Calu3 (cell line): ENCODE measurements at regions not wholly inside any gene's neighbourhood (a gene's known extent, or its start where the extent isn't known, plus 50 kb on each side); places are given as distances from the start of the nearest gene placed in this dataset.

ENCODE experiments used
- BruUV-seq: library from RNA; stranded (reverse); fragments of 400-500 nt; replicated peaks from 2 replicates; lab custom pipeline; 2021; lab: Mats Ljungman, UMichigan
- CTCF ChIA-PET: fragments of 300-600 bp; sonication (Branson Sonifier 250); formaldehyde crosslinking; loops from one replicate; lab custom pipeline; 2022; ENCODE audit warnings: antibody characterized with exemption; lab: Charles Lee
- DNase-seq: peaks from one replicate; pipeline ENCODE4 v3.0.0; 2022
- H3K27ac Mint-ChIP-seq: one replicate; pipeline ENCODE4 v1.8.0; 2022; ENCODE audit warnings: mixed read lengths; ENCODE audit not compliant: unreplicated experiment
- H3K27me3 Mint-ChIP-seq: one replicate; pipeline ENCODE4 v1.8.0; 2022; ENCODE audit warnings: mixed read lengths; ENCODE audit not compliant: unreplicated experiment
- H3K36me3 Mint-ChIP-seq: one replicate; pipeline ENCODE4 v1.8.0; 2022; ENCODE audit warnings: mild to moderate bottlenecking, moderate library complexity, mixed read lengths; ENCODE audit not compliant: insufficient read depth, unreplicated experiment
- H3K4me1 Mint-ChIP-seq: one replicate; pipeline ENCODE4 v1.8.0; 2022; ENCODE audit warnings: mild to moderate bottlenecking, low read depth, mixed read lengths; ENCODE audit not compliant: unreplicated experiment
- H3K4me3 Mint-ChIP-seq: one replicate; pipeline ENCODE4 v1.8.0; 2022; ENCODE audit warnings: mild to moderate bottlenecking, low read depth, moderate library complexity, mixed read lengths; ENCODE audit not compliant: unreplicated experiment
- H3K9me3 Mint-ChIP-seq: one replicate; pipeline ENCODE4 v1.8.0; 2022; ENCODE audit warnings: low read depth, mixed read lengths; ENCODE audit not compliant: unreplicated experiment
- intact Hi-C: fragments of 100-400 bp; cut with micrococcal nuclease; formaldehyde crosslinking; loops from one replicate; pipeline ENCODE4 v1.10.0; 2022; ENCODE audit not compliant: unreplicated experiment
- TF ChIP-seq, protein P1 (sequence below): fragments of 200-600 bp; IDR thresholded peaks from one replicate; pipeline ENCODE4 v1.8.0; 2022; ENCODE audit warnings: antibody characterized with exemption; ENCODE audit not compliant: unreplicated experiment

DNA sequence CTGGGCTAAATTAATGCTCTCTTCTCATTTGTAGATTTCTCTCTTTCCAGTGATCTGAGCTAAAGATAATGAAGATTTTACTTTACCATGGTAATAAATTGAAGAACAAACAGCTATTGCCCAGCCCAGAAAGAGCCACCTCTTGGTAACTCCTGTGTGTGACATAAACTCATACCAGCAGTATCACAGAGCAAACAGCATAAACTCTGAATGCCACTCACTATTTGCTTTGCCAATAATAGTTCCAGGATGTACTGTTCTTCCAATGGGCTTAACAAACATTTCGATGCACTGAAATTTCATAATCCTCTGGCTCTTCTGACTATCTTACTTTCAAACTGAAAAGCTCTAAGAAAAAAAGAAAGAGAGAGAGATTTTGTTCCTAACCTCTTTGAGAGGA, 69.8 kb upstream of the RASEF start:
- DNase-seq = no peak
- no peak overlapping the region for H3K27ac Mint-ChIP-seq
- no peak overlapping the region for H3K4me3 Mint-ChIP-seq
- intact Hi-C loops = loop anchor here (5.0 kb wide), 1 partner anchor 70 kb away; the partner anchor contains the start of gene RASEF
- peaks cover 36% of the 10 kb centered on the region for H3K4me1 Mint-ChIP-seq
- H3K36me3 Mint-ChIP-seq = no peaks in the 10 kb centered on the region
- no peaks in the 10 kb centered on the region for H3K27me3 Mint-ChIP-seq
- BruUV-seq = no TSS peak
- H3K9me3 Mint-ChIP-seq = peaks cover 2% of the 10 kb centered on the region
- CTCF ChIA-PET = no interaction called here
- TF ChIP-seq, protein P1, sequence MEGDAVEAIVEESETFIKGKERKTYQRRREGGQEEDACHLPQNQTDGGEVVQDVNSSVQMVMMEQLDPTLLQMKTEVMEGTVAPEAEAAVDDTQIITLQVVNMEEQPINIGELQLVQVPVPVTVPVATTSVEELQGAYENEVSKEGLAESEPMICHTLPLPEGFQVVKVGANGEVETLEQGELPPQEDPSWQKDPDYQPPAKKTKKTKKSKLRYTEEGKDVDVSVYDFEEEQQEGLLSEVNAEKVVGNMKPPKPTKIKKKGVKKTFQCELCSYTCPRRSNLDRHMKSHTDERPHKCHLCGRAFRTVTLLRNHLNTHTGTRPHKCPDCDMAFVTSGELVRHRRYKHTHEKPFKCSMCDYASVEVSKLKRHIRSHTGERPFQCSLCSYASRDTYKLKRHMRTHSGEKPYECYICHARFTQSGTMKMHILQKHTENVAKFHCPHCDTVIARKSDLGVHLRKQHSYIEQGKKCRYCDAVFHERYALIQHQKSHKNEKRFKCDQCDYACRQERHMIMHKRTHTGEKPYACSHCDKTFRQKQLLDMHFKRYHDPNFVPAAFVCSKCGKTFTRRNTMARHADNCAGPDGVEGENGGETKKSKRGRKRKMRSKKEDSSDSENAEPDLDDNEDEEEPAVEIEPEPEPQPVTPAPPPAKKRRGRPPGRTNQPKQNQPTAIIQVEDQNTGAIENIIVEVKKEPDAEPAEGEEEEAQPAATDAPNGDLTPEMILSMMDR = no peak

DNA sequence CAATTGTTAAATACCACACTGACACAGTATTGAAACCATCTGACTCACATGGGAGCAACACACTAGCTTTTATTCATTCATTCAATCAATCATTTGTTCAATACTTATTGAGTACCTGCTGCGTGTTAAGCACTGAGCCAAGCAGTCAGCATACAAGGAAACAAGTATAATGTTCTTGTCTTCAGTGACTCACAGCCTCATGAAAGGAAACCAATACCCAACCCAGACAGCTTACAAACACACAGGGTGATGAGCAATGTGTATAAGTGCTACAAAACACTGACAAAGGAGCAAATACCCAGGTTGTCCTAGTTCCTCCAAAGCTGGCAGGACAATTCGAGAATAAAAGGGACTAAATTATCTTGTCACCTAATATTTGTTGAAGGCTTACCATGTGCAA, 67.6 kb upstream of the RASEF start:
- H3K27ac Mint-ChIP-seq = peak overlapping the region; percentile 90
- DNase-seq = peak; percentile 34
- no peaks in the 10 kb centered on the region for H3K27me3 Mint-ChIP-seq
- H3K4me1 Mint-ChIP-seq = peaks cover 26% of the 10 kb centered on the region
- no peaks in the 10 kb centered on the region for H3K36me3 Mint-ChIP-seq
- H3K9me3 Mint-ChIP-seq = peaks cover 2% of the 10 kb centered on the region
- CTCF ChIA-PET = interaction anchor here (0.6 to 1.8 kb wide), 4 partner anchors 10 to 857 kb away, joined by 3 to 6 read pairs (median 4); no protein-coding TSS in a partner anchor
- BruUV-seq = no TSS peak
- TF ChIP-seq, protein P1 = no peak
- intact Hi-C loops = loop anchor here (5.0 kb wide), 1 partner anchor 68 kb away; the partner anchor contains the start of gene RASEF
- H3K4me3 Mint-ChIP-seq = no peak overlapping the region

DNA sequence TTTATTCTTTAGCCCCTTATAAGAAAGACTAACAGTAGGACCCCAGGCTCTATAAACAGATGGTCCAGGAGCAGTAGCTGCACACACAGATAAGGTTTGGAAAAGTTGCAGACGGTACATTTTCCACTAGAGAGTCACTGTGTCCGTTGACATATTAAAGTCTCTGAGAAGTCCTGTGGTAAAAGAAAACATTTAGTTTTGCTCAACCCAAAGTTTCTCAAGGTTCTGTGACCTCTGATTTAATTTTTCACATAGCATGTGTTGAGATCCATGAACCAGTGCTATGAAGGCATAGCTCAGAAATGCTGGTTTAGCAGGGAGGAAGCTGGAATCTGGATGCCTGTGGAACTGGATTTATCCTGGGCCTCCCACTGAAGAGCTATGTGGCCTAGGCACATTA, 62.7 kb upstream of the RASEF start:
- no TSS peak for BruUV-seq
- peaks cover 10% of the 10 kb centered on the region for H3K4me1 Mint-ChIP-seq
- intact Hi-C loops = no loop called here
- CTCF ChIA-PET = interaction anchor here (0.7 kb wide), 1 partner anchor 28 kb away, joined by 8 read pairs; no protein-coding TSS in a partner anchor
- no peak overlapping the region for H3K27ac Mint-ChIP-seq
- TF ChIP-seq, protein P1 = no peak
- no peaks in the 10 kb centered on the region for H3K36me3 Mint-ChIP-seq
- H3K27me3 Mint-ChIP-seq = no peaks in the 10 kb centered on the region
- no peak overlapping the region for H3K4me3 Mint-ChIP-seq
- no peaks in the 10 kb centered on the region for H3K9me3 Mint-ChIP-seq
- DNase-seq = no peak

DNA sequence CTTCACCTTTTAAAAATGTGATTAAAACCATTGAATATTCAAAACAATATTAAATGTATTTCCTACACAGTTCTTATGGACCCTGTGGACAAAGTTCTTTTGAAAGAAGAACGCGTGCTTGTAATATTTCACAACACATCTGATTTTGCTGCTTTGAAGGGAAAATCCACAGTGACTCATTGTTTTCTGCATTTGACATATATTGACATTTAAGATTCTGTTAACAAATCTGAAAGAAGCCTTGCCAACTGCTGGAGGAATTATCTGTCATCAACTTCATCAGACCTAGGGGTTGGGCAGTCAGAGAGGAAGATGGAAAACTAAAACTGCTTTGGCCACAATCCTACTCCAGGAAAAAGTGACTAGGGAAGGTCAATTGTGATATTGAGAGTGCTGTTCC, 56.9 kb upstream of the RASEF start:
- no peak overlapping the region for H3K4me3 Mint-ChIP-seq
- TF ChIP-seq, protein P1 = no peak
- no peak overlapping the region for H3K27ac Mint-ChIP-seq
- H3K27me3 Mint-ChIP-seq = no peaks in the 10 kb centered on the region
- intact Hi-C loops = no loop called here
- DNase-seq = peak; percentile 1
- H3K36me3 Mint-ChIP-seq = peaks cover 2% of the 10 kb centered on the region
- H3K9me3 Mint-ChIP-seq = no peaks in the 10 kb centered on the region
- BruUV-seq = no TSS peak
- no peaks in the 10 kb centered on the region for H3K4me1 Mint-ChIP-seq
- CTCF ChIA-PET = interaction anchor here (1.3 kb wide), 1 partner anchor 11 kb away, joined by 6 read pairs; no protein-coding TSS in a partner anchor
